Upper lobe of left lung (tissue), 6 donors: ENCODE measurements at regions not wholly inside any gene's neighbourhood (a gene's known extent, or its start where the extent isn't known, plus 50 kb on each side); places are given as distances from the start of the nearest gene placed in this dataset.

Source experiments
- ATAC-seq, 2 donors: fragments of 200-7000 bp; cut with Tn5 transposase; one replicate each; pipeline ENCODE4 v1.9.1; 2022; ENCODE audit warnings: mild to moderate bottlenecking in 2 of 2, moderate library complexity in 2 of 2; ENCODE audit not compliant: low FRiP score in 2 of 2
- DNase-seq, 2 donors: peaks; one replicate each; pipeline ENCODE4 v3.0.0-alpha.2; 2019 to 2020
- H3K27ac ChIP-seq, 4 donors: fragments of 200-600 bp; sonication (generic); one replicate each; pipeline ENCODE4 v1.5.1; 2016 to 2019
- H3K27me3 ChIP-seq, 4 donors: fragments of 200-600 bp; sonication (generic); one replicate each; pipeline ENCODE4 v1.5.1; 2017 to 2019
- H3K36me3 ChIP-seq, 4 donors: fragments of 200-600 bp; sonication (generic); one replicate each; pipeline ENCODE4 v1.5.1; 2016 to 2019
- H3K4me1 ChIP-seq, 4 donors: fragments of 200-600 bp; sonication (generic); one replicate each; pipeline ENCODE4 v1.5.1; 2018 to 2019
- H3K4me3 ChIP-seq, 4 donors: fragments of 200-600 bp; sonication (generic); one replicate each; pipeline ENCODE4 v1.5.1; 2017 to 2019; ENCODE audit warnings: mild to moderate bottlenecking in 2 of 4, moderate library complexity in 1 of 4
- H3K9me3 ChIP-seq, 4 donors: fragments of 200-600 bp; sonication (generic); one replicate each; pipeline ENCODE4 v1.5.1; 2018 to 2019
- CTCF ChIP-seq, 6 experiments: fragments of 450-650 bp in 4 of 6; fragments of 200-600 bp in 2 of 6; sonication (generic) in 2 of 6; IDR thresholded peaks; one replicate each; pipeline ENCODE4 v1.5.1; 2016 to 2019; ENCODE audit warnings: antibody characterized with exemption in 6 of 6
- EP300 ChIP-seq, 4 donors: sonication (generic); formaldehyde crosslinking; IDR thresholded peaks; one replicate each; pipeline ENCODE4 v1.5.1; 2017; ENCODE audit warnings: antibody characterized with exemption in 4 of 4, control low read depth in 2 of 4
- POLR2A ChIP-seq, 4 donors: fragments of 450-650 bp; IDR thresholded peaks; one replicate each; pipeline ENCODE4 v1.5.1; 2016 to 2017; ENCODE audit warnings: antibody characterized with exemption in 4 of 4, mild to moderate bottlenecking in 2 of 4
- POLR2AphosphoS5 ChIP-seq, 2 donors: sonication (generic); formaldehyde crosslinking; IDR thresholded peaks; one replicate each; pipeline ENCODE4 v1.5.1; 2017; ENCODE audit warnings: antibody characterized with exemption in 2 of 2
- WGBS, 2 donors: methylation state at CpG; one replicate each; pipeline ENCODE4 v1.1.5; 2017 to 2018; 5-methylcytosine and 5-hydroxymethylcytosine counted together
- donor health status: DM: no; HTN: no; CAD: no; lungs with moderate emphysema.
- donor health status: DM: no; HTN: yes; CAD: no; lungs with severe emphysema.

DNA sequence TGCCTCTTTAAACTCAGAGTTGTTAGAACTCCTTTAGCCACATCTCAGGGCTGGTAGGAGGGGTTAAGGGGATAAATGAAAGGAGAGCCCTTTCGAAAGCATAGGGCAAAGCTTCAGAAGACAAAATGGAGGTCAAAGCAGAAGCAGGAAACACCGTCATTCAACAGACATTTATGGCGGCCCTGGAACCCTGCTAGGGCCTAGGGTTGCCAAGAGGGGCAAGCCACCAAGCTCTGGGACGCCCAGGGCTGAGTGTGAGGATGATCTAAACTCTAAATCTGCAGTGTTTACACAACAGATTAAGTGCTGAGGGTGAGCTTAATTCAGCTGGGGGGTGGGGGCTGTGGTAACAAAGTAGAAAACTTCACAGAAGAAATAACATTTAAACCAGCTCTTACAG, 79.0 kb upstream of the NFE2L3 start:
- Histone ChIP-seq H3K9me3 (no peaks in the 10 kb centered on the region), H3K4me3 (no peak overlapping the region), H3K36me3 (no peaks in the 10 kb centered on the region), H3K27ac (no peak overlapping the region), H3K4me1 (no peaks in the 10 kb centered on the region), H3K27me3 (no peaks in the 10 kb centered on the region)
- DNase-seq (no peak), ATAC-seq (no peak)
- whole genome bisulfite sequencing, 2 donors, result 67 to 83% methylated on average over 4 of the region's 4 CpGs
- TF ChIP-seq POLR2A (IDR thresholded peaks at IDR 0.05), result no peak
- no peak for TF ChIP-seq POLR2AphosphoS5 (IDR thresholded peaks at IDR 0.05)
- no peak for TF ChIP-seq EP300 (IDR thresholded peaks at IDR 0.05)
- no peak for TF ChIP-seq CTCF (IDR thresholded peaks at IDR 0.05)

DNA sequence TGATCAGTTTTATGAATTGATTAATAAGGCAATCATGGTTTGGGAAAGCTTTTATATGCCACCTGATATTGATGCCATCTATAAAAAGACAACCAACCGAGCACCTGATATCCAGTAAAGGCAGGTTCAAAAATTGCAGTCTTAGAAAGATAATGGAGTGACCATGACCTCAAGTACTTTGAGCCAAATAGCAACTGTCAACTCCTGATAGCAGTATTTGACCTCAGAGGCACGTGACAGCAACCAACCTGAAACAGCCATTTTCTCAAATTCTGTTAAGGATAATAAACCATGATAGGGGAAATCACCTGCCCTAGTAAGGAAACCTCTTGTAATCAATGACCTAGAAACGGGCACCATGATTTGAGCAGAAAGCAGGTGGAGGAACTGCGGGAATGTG, 77.1 kb upstream of the NFE2L3 start:
- no peak for TF ChIP-seq POLR2AphosphoS5 (IDR thresholded peaks at IDR 0.05)
- no peak for TF ChIP-seq POLR2A (IDR thresholded peaks at IDR 0.05)
- no peak for TF ChIP-seq CTCF (IDR thresholded peaks at IDR 0.05)
- TF ChIP-seq EP300 (IDR thresholded peaks at IDR 0.05), result no peak
- peaks cover 3 to 10% (median 9%) of the 10 kb centered on the region in 4 donors for H3K4me1 ChIP-seq
- H3K27ac ChIP-seq, result no peak overlapping the region
- no peaks in the 10 kb centered on the region for H3K27me3 ChIP-seq
- H3K36me3 ChIP-seq, result no peaks in the 10 kb centered on the region
- ATAC-seq (no peak), DNase-seq (no peak)
- no peak overlapping the region for H3K4me3 ChIP-seq
- 86 to 93% methylated on average over 4 of the region's 4 CpGs for WGBS, 2 donors
- no peaks in the 10 kb centered on the region for H3K9me3 ChIP-seq

GRCh38 chr7:26076691-26077090, 75.3 kb upstream of the NFE2L3 start:
- Histone ChIP-seq H3K27me3 (no peaks in the 10 kb centered on the region), H3K4me1 (peaks cover 3 to 10% (median 9%) of the 10 kb centered on the region in 4 donors), H3K4me3 (no peak overlapping the region), H3K36me3 (no peaks in the 10 kb centered on the region), H3K27ac (no peak overlapping the region), H3K9me3 (no peaks in the 10 kb centered on the region)
- no peak for TF ChIP-seq EP300 (IDR thresholded peaks at IDR 0.05)
- TF ChIP-seq CTCF (IDR thresholded peaks at IDR 0.05), result no peak
- TF ChIP-seq POLR2A (IDR thresholded peaks at IDR 0.05), result no peak
- TF ChIP-seq POLR2AphosphoS5 (IDR thresholded peaks at IDR 0.05), result no peak
- 61 to 82% methylated on average over 6 of the region's 6 CpGs for WGBS, 2 donors
- ATAC-seq (no peak), DNase-seq (no peak)

GRCh38 chr7:26078437-26079336, 73.3 kb upstream of the NFE2L3 start:
- Histone ChIP-seq H3K27ac (no peak overlapping the region), H3K4me1 (peaks cover 3 to 10% (median 9%) of the 10 kb centered on the region in 4 donors), H3K27me3 (no peaks in the 10 kb centered on the region), H3K9me3 (no peaks in the 10 kb centered on the region), H3K4me3 (no peak overlapping the region), H3K36me3 (no peaks in the 10 kb centered on the region)
- ATAC-seq (peak; percentile 77 to 84), DNase-seq (peak; percentile 83 to 92)
- 10 to 15% methylated on average over 17 to 19 of the region's 19 CpGs for WGBS, 2 donors
- TF ChIP-seq POLR2AphosphoS5 (IDR thresholded peaks at IDR 0.05) (no peak), CTCF (IDR thresholded peaks at IDR 0.05) (peak in 4 of 6 experiments; percentile 14 to 46 (median 27)), EP300 (IDR thresholded peaks at IDR 0.05) (no peak)

- Histone ChIP-seq H3K27ac (no peak overlapping the region), H3K9me3 (no peaks in the 10 kb centered on the region), H3K36me3 (no peaks in the 10 kb centered on the region), H3K4me3 (no peak overlapping the region), H3K27me3 (no peaks in the 10 kb centered on the region), H3K4me1 (peaks cover 3 to 10% (median 9%) of the 10 kb centered on the region in 4 donors)
- no peak for DNase-seq
- TF ChIP-seq CTCF (IDR thresholded peaks at IDR 0.05) (no peak), POLR2AphosphoS5 (IDR thresholded peaks at IDR 0.05) (no peak), EP300 (IDR thresholded peaks at IDR 0.05) (no peak), POLR2A (IDR thresholded peaks at IDR 0.05) (no peak)
- ATAC-seq, result no peak
- 50 to 93% methylated on average over 1 to 2 of the region's 2 CpGs for WGBS, 2 donors
These were observed 70.4 kb upstream of the NFE2L3 start for GRCh38 chr7:26081638-26082037.
